Right ventricle myocardium superior (tissue), 1 donor: ENCODE measurements at regions not wholly inside any gene's neighbourhood (a gene's known extent, or its start where the extent isn't known, plus 50 kb on each side); places are given as distances from the start of the nearest gene placed in this dataset.

Experiments used
- ATAC-seq: fragments of 200-7000 bp; cut with Tn5 transposase; one replicate; pipeline ENCODE4 v1.9.1; 2020; ENCODE audit warnings: mild to moderate bottlenecking; ENCODE audit not compliant: poor library complexity
- DNase-seq: peaks from one replicate; pipeline ENCODE4 v3.0.0-alpha.2; 2020
- intact Hi-C: fragments of 100-400 bp; cut with DNase I; formaldehyde crosslinking; loops from one replicate; pipeline ENCODE4 v1.11.2; 2022
- donor health status: DM: no; HTN: yes; CAD: no; lungs with severe emphysema.

DNA sequence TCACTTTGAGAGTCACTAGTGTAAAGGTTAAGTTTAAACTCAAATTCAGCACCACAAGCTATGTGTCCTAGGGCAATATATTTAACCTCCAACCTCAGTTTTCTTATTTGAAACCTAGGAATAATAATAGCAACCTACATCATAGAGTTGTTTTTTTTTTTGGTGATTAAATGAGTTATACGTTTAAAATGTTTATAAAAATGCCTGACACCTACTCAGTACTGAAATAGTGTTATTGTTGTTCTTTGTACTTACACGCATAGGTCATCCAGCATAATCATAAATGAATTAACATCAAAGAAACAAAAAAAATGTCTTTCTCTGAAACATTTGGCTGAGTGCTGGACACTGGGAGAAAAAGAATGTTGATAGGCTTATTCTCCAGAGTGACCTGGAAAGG is 266.8 kb upstream of the PRMT6 start:
- DNase-seq (no peak), ATAC-seq (no peak)
- intact Hi-C loops, result no loop called here

DNA sequence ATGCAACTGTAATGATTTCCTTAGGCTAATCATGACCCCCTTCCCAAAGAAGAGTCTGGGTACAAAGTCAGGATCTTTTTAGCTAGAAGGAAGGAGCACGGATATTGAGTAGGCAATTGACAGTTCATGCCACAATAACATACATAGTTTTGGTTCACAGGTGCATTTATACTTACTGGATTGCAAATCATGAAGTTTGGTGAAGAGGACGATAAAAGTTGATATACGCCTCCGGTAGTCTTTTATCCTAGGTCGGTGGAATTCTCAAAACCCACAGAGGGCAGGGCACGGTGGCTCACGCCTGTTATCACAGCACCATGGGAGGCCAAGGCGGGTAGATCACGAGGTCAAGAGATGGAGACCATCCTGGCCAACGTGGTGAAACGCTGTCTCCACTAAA is 265.4 kb upstream of the PRMT6 start:
- intact Hi-C loops, result no loop called here
- ATAC-seq (no peak), DNase-seq (no peak)

DNA sequence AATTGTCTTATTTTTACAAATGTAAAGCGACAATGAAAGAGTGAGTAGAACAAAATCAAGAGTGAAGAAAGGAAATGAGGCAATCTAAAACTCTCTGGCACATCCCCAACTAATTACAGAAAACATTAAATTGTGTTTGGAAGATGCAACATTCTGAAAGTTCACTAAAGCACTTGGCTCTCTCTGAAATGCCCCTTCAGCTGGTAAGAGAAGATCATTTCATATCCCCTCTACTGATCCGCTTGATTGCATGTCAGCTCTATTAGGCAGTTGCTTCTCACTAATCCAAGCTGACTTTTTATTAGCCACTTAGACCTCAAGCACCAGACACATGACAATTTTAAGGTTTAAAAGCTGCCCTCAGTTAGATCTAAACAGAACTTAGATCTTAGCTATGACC is 262.8 kb upstream of the PRMT6 start:
- intact Hi-C loops, result no loop called here
- ATAC-seq, result no peak
- DNase-seq, result no peak

DNA sequence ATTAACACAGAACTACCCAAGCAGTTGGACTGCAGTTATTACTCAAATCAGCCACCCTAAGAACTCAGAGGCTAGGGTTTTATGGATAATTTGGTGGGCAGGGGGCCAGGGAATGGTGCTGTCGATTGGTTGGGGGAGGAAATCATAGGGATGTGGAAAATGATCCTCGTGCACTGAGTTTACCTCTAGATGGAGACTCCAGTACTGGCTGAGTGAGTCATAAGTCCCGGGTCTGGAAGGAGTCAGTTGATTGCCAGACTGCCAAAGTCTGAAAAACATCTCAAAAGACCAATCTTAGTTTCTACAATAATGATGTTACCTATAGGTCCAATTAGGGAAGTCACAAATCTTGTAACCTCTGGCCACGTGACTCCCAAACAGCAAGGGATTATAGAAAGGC is 257.5 kb upstream of the PRMT6 start:
- DNase-seq, result no peak
- intact Hi-C loops, result no loop called here
- no peak for ATAC-seq

DNA sequence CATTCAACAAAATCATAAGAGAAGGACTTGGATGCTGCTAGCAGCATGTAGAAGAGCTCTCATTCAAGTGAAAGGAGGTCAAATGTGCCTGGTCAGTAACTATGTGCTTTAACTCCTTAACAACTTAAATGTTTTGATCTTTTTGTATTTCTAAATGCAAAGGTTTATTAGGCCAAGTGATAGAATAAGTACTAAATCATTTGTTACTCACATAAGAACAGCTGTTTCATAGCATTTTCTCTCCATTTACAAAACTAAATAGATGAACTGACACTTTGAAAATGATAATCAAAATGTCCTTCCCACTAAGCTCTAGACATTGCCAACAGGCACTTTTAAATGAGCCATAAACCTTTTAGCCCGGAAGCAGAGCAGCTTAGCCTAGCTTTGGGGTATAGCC is 254.3 kb upstream of the PRMT6 start:
- intact Hi-C loops, result no loop called here
- ATAC-seq, result no peak

DNA sequence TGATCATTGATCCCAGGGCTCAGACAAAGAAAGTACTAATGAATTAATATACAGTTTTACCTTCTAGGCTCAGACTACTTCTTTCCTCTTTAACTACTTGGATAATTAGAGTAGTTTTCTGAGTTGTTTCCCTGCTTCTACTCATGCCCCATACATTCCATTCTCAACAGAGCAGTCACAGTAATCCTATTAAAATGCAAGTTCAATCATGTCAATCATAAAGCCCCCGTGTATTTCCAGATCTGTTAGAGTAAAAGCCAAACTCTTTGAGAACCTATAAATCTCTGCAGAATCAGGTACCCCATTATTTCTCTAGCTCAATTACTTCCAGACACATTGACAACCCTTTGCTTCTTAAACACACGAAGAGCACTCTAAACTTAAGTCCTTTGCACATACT is 242.1 kb upstream of the PRMT6 start:
- DNase-seq (no peak), ATAC-seq (no peak)
- intact Hi-C loops, result no loop called here

More for the DNA sequence above, 254.3 kb upstream of the PRMT6 start:
- no peak for DNase-seq

DNA sequence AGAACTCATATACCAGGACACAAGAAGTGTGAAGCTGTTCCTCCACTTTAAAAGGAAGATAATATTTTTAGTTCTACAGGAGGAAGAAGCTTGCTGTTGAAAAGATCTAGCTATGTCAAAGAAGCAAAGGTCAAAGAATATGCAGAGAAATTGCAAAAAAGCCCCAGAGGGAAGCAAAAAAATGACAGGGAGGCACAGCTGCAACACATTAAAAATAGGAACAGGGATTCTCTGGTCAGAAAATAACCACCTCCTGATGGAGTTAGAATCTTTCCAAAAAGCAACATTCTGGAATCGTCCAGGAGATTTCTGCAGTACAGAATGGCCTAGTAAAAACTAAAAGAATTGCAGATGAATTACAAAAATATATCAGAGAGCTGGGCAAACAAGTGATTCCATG is 238.9 kb upstream of the PRMT6 start:
- ATAC-seq (no peak), DNase-seq (no peak)
- intact Hi-C loops, result no loop called here

DNA sequence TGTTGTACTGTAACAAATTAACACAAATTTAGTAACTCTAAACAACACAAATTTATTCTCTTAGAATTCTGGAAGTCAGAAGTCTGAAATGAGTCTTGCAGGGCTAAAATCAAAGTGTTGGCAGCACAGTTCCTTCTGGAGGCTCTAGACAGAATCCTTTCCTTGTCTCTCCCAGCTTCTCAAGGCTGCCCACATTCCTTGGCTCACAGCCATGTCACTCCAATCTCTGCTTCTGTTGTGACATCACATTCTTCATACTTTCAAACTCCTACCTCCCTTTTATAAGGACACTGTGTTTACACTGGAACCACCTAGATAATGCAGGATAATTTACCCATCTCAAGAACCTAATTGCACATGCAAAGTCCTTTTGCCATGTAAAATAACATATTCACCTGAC is 225.0 kb upstream of the PRMT6 start:
- intact Hi-C loops, result no loop called here
- no peak for ATAC-seq
- no peak for DNase-seq

DNA sequence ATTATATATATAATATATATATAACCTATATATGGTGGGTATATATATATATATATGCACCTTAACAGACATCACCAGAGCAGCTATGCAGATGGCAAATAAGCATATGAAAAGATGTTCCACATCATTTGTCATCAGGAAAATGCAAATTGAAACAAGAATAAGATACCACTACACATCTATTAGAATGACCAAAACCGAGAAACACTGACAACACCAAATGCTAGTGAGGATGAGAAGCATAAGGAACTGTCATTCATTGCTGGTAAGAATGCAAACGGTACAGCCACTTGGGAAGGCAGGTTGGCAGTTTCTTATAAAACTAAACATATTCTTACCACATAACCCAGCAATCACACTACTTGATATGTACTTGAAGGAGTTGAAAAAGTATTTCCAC is 219.8 kb upstream of the PRMT6 start:
- no peak for ATAC-seq
- intact Hi-C loops, result no loop called here
- no peak for DNase-seq

DNA sequence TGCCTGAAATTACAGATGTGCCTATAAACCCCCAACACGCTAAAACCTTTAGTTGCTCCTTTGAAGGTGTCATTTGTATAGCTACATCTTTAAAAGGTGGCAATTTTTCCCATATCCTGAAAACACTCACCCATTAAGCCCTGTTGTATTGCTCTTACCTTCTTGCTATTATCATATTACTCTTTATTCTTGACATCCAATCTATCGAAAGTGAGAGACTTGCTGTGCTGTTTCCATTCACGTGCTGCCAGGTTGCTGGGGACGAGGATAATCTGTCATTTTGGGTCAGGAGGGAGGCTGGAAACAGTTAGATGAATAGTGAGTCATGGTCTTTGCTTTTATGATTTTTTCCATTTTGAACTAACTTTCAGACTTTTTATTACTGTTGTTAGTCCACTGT is 213.0 kb upstream of the PRMT6 start:
- intact Hi-C loops, result no loop called here
- no peak for ATAC-seq
- DNase-seq, result no peak

DNA sequence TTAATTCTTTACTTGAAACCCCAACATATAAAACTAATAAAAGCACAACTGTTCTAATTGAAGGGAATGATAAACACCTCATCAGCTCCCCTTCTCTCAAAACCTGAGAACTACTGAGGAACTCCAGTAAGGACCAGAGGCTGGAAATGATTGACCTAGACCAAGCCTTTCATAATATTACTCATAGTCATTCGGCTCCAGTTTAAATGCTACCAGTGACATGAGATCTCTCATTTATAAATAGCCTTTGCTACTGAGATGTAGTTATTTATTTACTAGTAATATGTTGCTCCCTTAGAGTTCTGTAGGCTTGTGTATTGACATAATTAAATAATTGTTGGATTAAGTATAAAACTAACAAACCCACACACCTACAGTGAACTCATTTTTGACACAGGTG is 209.8 kb upstream of the PRMT6 start:
- DNase-seq (no peak), ATAC-seq (no peak)
- intact Hi-C loops, result no loop called here

DNA sequence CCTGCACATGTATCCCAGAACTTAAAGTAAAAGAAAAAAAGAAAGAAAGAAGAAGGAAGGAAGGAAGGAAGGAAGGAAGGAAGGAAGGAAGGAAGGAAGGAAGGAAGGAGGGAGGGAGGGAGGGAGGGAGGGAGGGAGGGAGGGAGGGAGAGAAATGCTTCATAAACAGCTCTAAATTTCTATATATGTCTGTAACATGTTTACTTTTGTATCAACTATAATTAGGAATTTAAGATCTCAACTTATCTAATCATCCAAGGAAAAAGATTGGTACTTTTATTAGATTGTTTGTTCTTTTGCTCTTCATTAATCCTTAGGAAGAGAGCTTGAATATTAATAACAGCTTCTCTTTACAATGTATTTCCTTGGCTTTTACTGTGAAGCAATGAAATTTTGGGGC is 195.4 kb upstream of the PRMT6 start:
- DNase-seq (no peak), ATAC-seq (no peak)
- intact Hi-C loops, result no loop called here

DNA sequence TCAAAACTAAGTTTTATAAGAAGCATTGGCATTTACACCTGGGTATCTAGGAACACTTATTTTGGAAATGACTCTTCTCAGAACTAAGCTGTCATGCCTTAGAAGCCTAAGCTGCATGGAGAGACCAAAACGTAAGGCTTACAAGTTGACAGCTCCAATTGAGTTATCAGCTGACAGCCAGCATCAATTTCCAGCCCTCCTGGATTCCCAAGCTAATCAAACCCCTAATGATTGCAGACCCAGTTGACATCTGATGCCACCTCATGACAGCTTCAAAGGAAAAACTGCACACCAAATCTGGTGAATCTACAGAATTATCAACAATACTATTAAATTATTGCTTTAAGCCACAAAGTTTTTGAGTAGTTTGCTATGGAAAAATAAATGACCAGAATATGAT is 187.6 kb upstream of the PRMT6 start:
- intact Hi-C loops, result no loop called here
- ATAC-seq, result no peak
- no peak for DNase-seq

DNA sequence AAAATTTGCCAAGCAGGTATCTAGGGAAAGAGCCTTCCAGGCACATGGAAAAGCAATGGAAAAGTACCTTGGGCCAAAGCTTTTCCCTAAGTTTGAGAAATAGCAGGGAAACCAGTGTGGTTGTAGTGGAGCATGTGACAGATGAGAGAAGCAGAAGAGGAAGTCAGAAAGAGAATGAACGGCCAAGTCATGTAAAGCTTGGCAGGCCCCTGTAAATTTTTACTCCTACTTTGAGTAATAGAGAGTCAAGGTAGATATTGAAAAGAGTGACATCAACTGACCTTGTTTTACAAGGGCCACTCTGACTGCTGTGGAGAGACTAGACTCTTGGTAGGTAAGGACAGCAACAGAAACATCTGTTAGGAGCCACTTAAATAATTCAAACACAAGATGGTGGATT is 180.9 kb upstream of the PRMT6 start:
- ATAC-seq (no peak), DNase-seq (no peak)
- intact Hi-C loops, result no loop called here

DNA sequence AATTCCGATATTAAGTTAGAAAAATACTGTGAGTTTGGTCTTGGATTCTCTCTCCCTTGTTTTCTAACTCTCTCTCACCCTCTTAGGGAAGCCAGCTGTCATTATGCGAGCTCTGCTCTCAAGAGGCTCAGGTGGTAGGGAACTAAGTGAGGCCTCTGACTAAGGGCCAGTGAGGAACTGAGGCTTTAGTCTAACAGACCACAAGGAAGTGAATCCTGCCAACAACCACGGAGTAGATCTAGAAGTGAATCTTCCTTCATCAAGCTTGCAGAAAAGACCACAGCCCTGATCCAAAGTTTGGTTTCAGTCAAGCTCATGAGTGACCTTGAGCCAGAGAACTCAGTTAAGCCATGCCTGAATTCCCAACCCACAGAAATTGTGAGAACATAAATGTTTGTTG is 180.1 kb upstream of the PRMT6 start:
- ATAC-seq (no peak), DNase-seq (no peak)
- intact Hi-C loops, result no loop called here

DNA sequence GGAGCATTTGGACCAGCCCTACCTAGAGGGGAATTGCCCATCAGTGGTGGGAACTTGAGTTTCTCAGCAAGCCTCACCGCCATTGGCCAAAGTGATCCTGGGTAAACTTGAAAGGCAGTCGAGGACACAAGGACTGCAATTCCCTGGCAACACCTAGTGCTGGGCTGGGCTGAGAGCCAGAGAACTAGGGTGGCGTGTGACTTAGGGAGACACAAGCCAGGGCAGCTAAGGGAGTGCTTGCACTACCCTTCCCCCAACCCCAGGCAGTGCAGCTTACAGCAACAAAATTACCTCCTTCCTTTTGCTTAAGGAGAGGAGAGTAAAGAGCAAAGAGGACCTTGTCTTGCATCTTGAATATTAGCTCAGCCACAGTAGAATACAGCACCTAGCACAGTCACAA is 176.9 kb upstream of the PRMT6 start:
- intact Hi-C loops, result no loop called here
- ATAC-seq (peak; percentile 99), DNase-seq (peak; percentile 75)

DNA sequence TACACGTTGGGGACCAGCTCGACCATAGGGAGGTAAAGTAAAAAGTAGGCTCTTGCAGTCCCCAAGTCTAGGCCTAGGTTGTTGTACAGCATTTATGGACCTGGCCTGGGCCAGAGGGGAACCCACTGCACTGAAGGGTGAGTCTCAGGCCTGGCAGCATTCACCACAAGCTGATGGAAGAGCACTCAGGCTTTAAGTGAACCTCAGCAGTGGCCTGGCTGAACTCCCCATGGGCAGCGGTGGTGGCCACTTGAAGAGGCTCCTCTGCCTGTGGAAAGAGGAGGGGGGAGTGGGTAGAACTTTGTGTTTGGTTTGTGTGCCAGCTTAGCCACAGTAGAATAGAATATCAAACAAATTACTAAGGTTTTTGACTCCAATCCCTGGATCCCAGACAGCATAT is 176.2 kb upstream of the PRMT6 start:
- DNase-seq (no peak), ATAC-seq (peak; percentile 66)
- intact Hi-C loops, result no loop called here

DNA sequence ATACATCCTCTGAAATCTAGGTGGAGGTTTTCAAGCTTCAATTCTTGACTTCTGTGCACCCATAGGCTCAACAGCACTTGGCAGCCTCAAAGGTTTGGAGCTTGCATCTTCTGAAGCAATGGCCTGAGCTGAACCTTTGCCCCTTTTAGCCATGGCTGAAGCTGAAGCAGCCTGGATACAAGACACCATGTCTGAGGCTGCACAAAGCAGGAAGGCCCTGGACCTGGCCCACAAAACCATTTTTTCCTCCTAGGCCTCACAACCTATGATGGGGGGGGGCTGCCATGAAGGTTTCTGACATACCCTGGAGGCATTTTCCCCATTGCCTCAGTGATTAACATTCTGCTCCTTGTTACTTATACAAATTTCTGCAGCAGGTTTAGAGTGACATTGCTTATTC is 173.3 kb upstream of the PRMT6 start:
- ATAC-seq, result no peak
- intact Hi-C loops, result no loop called here
- no peak for DNase-seq

DNA sequence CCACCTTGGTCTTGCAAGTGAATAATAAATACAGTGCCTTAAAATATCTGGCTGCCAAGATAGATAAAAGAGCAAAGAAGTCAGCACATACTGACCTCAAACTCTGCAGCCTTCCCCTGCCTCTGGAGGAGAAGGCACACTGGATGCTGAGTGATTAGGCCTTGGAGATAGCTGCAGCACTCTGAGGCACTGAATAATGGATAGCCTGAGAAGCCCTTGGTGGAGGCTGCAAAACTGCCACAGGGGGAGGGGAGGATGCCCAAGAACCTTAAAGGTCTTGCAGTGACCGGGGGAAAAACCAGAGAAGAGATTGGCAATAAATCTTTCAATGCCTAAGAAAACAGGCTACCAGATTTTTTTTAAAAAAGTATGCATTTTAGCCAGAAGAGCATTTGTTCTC is 167.4 kb upstream of the PRMT6 start:
- no peak for DNase-seq
- intact Hi-C loops, result no loop called here
- no peak for ATAC-seq

DNA sequence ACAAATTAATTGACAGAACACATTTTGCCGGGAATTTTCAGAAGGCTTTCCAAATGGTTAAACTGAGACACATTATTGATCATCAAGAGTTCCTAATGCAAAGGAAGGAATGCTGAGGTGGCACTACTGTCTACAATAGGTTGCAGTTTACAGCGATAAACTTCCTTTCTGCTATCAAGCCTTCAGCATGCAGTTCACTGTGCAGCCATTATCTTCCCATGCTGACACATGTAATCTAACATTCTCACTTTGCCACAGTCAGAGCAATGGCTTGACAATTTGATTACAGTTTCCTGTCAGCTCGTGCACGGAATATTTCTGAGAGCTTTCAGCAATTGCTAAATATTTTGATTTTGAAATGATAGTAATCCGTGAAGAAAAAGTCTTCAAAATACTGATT is 166.9 kb upstream of the PRMT6 start:
- DNase-seq, result no peak
- no peak for ATAC-seq
- intact Hi-C loops, result no loop called here

DNA sequence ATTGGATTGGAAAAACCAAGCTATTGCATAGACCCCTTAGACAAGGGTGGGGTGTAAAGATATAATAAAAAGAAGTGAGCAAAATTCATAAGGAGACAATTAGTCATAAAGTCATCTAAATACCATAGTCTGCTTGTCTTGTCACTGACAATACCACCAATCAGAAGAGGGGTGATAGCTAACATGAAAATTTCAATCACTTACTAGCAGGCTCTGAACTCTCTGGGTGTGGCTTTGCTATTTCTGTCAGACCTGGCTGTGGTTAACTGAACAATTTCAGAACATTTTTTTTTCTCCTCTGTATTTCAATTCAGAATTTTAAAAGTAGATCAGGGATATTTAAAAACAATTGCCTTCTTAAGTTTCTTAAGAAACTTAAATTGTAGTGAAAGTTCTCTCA is 158.5 kb upstream of the PRMT6 start:
- ATAC-seq (no peak), DNase-seq (no peak)
- intact Hi-C loops, result no loop called here

DNA sequence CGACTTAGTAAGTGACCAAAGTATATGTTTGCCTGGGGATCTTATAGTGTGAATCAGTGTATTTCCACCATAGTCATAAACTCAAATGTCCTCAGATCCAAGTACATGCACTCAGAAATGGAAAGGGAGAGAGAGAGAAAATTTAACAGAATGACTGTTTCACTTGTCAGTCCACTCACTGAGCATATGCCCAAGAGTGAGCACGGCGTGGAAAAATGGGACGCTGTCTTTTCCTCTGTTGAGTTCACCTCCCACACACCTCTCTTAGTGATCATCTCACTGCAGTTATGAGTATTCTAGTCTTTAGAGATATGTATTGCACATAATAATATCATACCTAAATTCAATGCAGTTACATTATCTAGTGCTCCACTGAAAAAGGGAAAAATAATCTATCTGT is 156.8 kb upstream of the PRMT6 start:
- ATAC-seq, result no peak
- no peak for DNase-seq
- intact Hi-C loops, result no loop called here
